Endothelial cell of umbilical vein (primary cell): ENCODE measurements at regions not wholly inside any gene's neighbourhood (a gene's known extent, or its start where the extent isn't known, plus 50 kb on each side); places are given as distances from the start of the nearest gene placed in this dataset.

Source experiments
- BruUV-seq: library from RNA; stranded (reverse); fragments of 400-500 nt; replicated peaks from 2 replicates; lab custom pipeline; 2021; lab: Mats Ljungman, UMichigan
- CTCF ChIA-PET: fragments of 300-600, 350-600 bp; sonication (Branson Sonifier 250); formaldehyde crosslinking; loops from one replicate; lab custom pipeline; 2021; ENCODE audit warnings: antibody characterized with exemption, inconsistent platforms; lab: Charles Lee
- POLR2A ChIA-PET: fragments of 300-600, 350-600 bp; sonication (Branson Sonifier 250); formaldehyde crosslinking; loops from one replicate; lab custom pipeline; 2021; ENCODE audit warnings: antibody characterized with exemption, inconsistent platforms; lab: Charles Lee
- DNase-seq: peaks from one replicate; pipeline ENCODE4 v3.0.0-alpha.2; 2011; ENCODE audit warnings: low read depth, low spot score
- FAIRE-seq: peaks from 2 replicates; lab custom pipeline; 2011; peaks lifted over from hg19 to GRCh38; lab: Jason Lieb, UNC
- H2AFZ ChIP-seq: 2 replicates; pipeline ENCODE4 v1.6.0; 2012; ENCODE audit warnings: low read depth, low read length, control low read depth, inconsistent platforms
- H3K27ac ChIP-seq: 2 replicates; pipeline ENCODE4 v1.5.1; 2011; ENCODE audit warnings: low read depth, mild to moderate bottlenecking, control low read depth, low read length, moderate library complexity; ENCODE audit not compliant: insufficient read depth
- H3K27me3 ChIP-seq, 2 experiments: 2 replicates each; pipeline versions ENCODE4 v1.6.0 to v1.6.1; 2011; ENCODE audit warnings: low read length in 2 of 2, mixed read lengths in 1 of 2; ENCODE audit not compliant: control insufficient read depth in 2 of 2, insufficient read depth in 2 of 2
- H3K36me3 ChIP-seq, 2 experiments: 2 replicates in 1 of 2; 3 replicates in 1 of 2; pipeline ENCODE4 v1.5.1; 2011; ENCODE audit warnings: low read length in 2 of 2, mild to moderate bottlenecking in 1 of 2, moderate library complexity in 1 of 2; ENCODE audit not compliant: control insufficient read depth in 2 of 2, insufficient read depth in 2 of 2; ENCODE audit errors: extremely low read depth in 1 of 2
- H3K4me1 ChIP-seq: 3 replicates; pipeline ENCODE4 v1.5.1; 2011; ENCODE audit warnings: mild to moderate bottlenecking, low read length; ENCODE audit not compliant: control insufficient read depth, insufficient read depth; ENCODE audit errors: extremely low read depth
- H3K4me2 ChIP-seq: 2 replicates; pipeline ENCODE4 v1.6.1; 2011; ENCODE audit warnings: low read length, control low read depth, mixed read lengths; ENCODE audit not compliant: insufficient read depth
- H3K4me3 ChIP-seq, 3 experiments: fragments of 200-600 bp in 1 of 3; sonication (generic), shearing (Covaris generic) in 1 of 3; replicated peaks in 1 of 3; 2 replicates each; pipeline ENCODE4 v1.5.1; 2011 to 2016; ENCODE audit warnings: control low read depth in 3 of 3, low read length in 3 of 3, mild to moderate bottlenecking in 2 of 3, inconsistent platforms in 1 of 3, low read depth in 1 of 3, moderate library complexity in 1 of 3; ENCODE audit not compliant: insufficient read depth in 1 of 3
- H3K79me2 ChIP-seq: 2 replicates; pipeline ENCODE4 v1.6.0; 2012; ENCODE audit warnings: low read length, inconsistent platforms; ENCODE audit not compliant: control insufficient read depth, insufficient read depth
- H3K9ac ChIP-seq: replicated peaks from 2 replicates; pipeline ENCODE3; 2011; ENCODE audit warnings: low read length, control low read depth; ENCODE audit not compliant: insufficient read depth; ENCODE audit errors: extremely low read depth
- H3K9me1 ChIP-seq: replicated peaks from 3 replicates; pipeline ENCODE4 v1.6.0; 2011; ENCODE audit warnings: mild to moderate bottlenecking, low read length; ENCODE audit not compliant: control insufficient read depth, insufficient read depth; ENCODE audit errors: extremely low read depth
- H3K9me3 ChIP-seq: replicated peaks from 2 replicates; pipeline ENCODE4 v1.5.1; 2012; ENCODE audit warnings: low read length, inconsistent platforms; ENCODE audit not compliant: control insufficient read depth, insufficient read depth
- H4K20me1 ChIP-seq: replicated peaks from 2 replicates; pipeline ENCODE3; 2011; ENCODE audit warnings: mild to moderate bottlenecking, low read length; ENCODE audit not compliant: control insufficient read depth, insufficient read depth; ENCODE audit errors: extremely low read depth
- CTCF ChIP-seq, 2 donors: IDR thresholded peaks; 1 replicate in 1 of 2; 2 replicates in 1 of 2; pipeline ENCODE4 v1.5.1; 2011; ENCODE audit warnings: low read length in 2 of 2, mild to moderate bottlenecking in 2 of 2, moderate library complexity in 2 of 2, control low read depth in 1 of 2, inconsistent platforms in 1 of 2, low read depth in 1 of 2; ENCODE audit not compliant: insufficient read depth in 1 of 2; ENCODE audit errors: extremely low read depth in 1 of 2
- EZH2 ChIP-seq: IDR thresholded peaks from 2 replicates; pipeline ENCODE4 v1.6.1; 2012; ENCODE audit warnings: borderline replicate concordance, low read depth, mild to moderate bottlenecking, moderate library complexity, low read length, inconsistent platforms; ENCODE audit not compliant: severe bottlenecking
- FOS ChIP-seq: IDR thresholded peaks from 2 replicates; pipeline ENCODE4 v1.6.1; 2011; ENCODE audit warnings: mild to moderate bottlenecking, low read length, moderate library complexity, borderline replicate concordance; ENCODE audit not compliant: insufficient read depth
- GATA2 ChIP-seq: IDR thresholded peaks from 2 replicates; pipeline ENCODE4 v1.7.0; 2011; ENCODE audit warnings: low read depth, mild to moderate bottlenecking, moderate library complexity, mixed read lengths, low read length; ENCODE audit not compliant: insufficient read length, insufficient read depth
- JUN ChIP-seq: IDR thresholded peaks from 2 replicates; pipeline ENCODE4 v1.6.1; 2011; ENCODE audit warnings: borderline replicate concordance, low read depth; ENCODE audit not compliant: insufficient read length, insufficient read depth
- MYC ChIP-seq: IDR thresholded peaks from one replicate; pipeline ENCODE4 v1.6.1; 2011; ENCODE audit warnings: mild to moderate bottlenecking, low read depth, low read length
- POLR2A ChIP-seq: IDR thresholded peaks from 2 replicates; pipeline ENCODE4 v1.6.1; 2012; ENCODE audit warnings: low read depth, mild to moderate bottlenecking, control low read depth, low read length
- POLR2AphosphoS5 ChIP-seq: IDR thresholded peaks from 2 replicates; pipeline ENCODE4 v1.6.1; 2012; ENCODE audit warnings: low read depth, mild to moderate bottlenecking, control low read depth, low read length, moderate library complexity; ENCODE audit not compliant: insufficient read depth
- dilution Hi-C: fragments of 300-500 bp; cut with MboI; formaldehyde crosslinking; loops from one replicate; pipeline ENCODE4 v1.15.0; 2019; ENCODE audit warnings: low sequenced_read_pairs; ENCODE audit not compliant: extremely low pct_ligation_motif_present
- intact Hi-C: fragments of 100-400 bp; cut with micrococcal nuclease; formaldehyde crosslinking; loops from one replicate; pipeline ENCODE4 v1.10.0; 2022
- TF ChIP-seq, protein P1 (sequence below): IDR thresholded peaks from 2 replicates; pipeline ENCODE4 v1.6.1; 2011; ENCODE audit not compliant: insufficient read depth, insufficient read length

- BruUV-seq: no TSS peak
- no peak for FAIRE-seq
Observed at GRCh38 chr2:172297531-172297930, 129.9 kb upstream of the ITGA6 start.

More at GRCh38 chr2:172297531-172297930, 129.9 kb upstream of the ITGA6 start:
- intact Hi-C loops (no loop called here), dilution Hi-C loops (no loop called here)
- Histone ChIP-seq H3K9me3 (no peaks in the 10 kb centered on the region), H4K20me1 (no peaks in the 10 kb centered on the region), H3K4me2 (no peak overlapping the region), H3K36me3 (no peaks in the 10 kb centered on the region), H2AFZ (no peak overlapping the region), H3K9ac (no peak overlapping the region), H3K4me1 (no peaks in the 10 kb centered on the region), H3K27ac (no peak overlapping the region), H3K4me3 (no peak overlapping the region), H3K79me2 (no peaks in the 10 kb centered on the region), H3K27me3 (no peaks in the 10 kb centered on the region), H3K9me1 (no peaks in the 10 kb centered on the region)
- DNase-seq: no peak
- ChIA-PET POLR2A (no interaction called here), CTCF (no interaction called here)
- no peak for TF ChIP-seq GATA2
- no peak for TF ChIP-seq CTCF (IDR thresholded peaks at IDR 0.05; ENCODE audit: extremely low read depth in 1 of 2, insufficient read depth in 1 of 2, low read depth in 1 of 2, low read length in 2 of 2)
- TF ChIP-seq, protein P1, sequence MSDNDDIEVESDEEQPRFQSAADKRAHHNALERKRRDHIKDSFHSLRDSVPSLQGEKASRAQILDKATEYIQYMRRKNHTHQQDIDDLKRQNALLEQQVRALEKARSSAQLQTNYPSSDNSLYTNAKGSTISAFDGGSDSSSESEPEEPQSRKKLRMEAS: no peak
- TF ChIP-seq MYC: no peak
- no peak for TF ChIP-seq POLR2A
- TF ChIP-seq FOS: no peak
- TF ChIP-seq POLR2AphosphoS5: no peak
- TF ChIP-seq EZH2: no peak
- TF ChIP-seq JUN: no peak
